PC-3 (cell line): ENCODE measurements at regions not wholly inside any gene's neighbourhood (a gene's known extent, or its start where the extent isn't known, plus 50 kb on each side); places are given as distances from the start of the nearest gene placed in this dataset.

Experiments
- ATAC-seq: fragments of 200-7000 bp; cut with Tn5 transposase; 2 replicates; pipeline ENCODE4 v1.9.1; 2020; ENCODE audit warnings: mild to moderate bottlenecking, moderate library complexity
- BruUV-seq: library from RNA; stranded (reverse); fragments of 400-500 nt; replicated peaks from 2 replicates; lab custom pipeline; 2021; lab: Mats Ljungman, UMichigan
- CTCF ChIA-PET: fragments of 300-600 bp; sonication (Branson Sonifier 250); formaldehyde crosslinking; loops from one replicate; lab custom pipeline; 2022; ENCODE audit warnings: antibody characterized with exemption; lab: Charles Lee
- POLR2A ChIA-PET: fragments of 300-600 bp; sonication (Branson Sonifier 250); formaldehyde crosslinking; loops from one replicate; lab custom pipeline; 2022; ENCODE audit warnings: antibody characterized with exemption; ENCODE audit not compliant: unreplicated experiment; lab: Charles Lee
- DNase-seq: peaks from one replicate; pipeline ENCODE4 v3.0.0-alpha.2; 2015
- H2AFZ ChIP-seq: fragments of 300-600 bp; sonication (generic); 2 replicates; pipeline ENCODE4 v1.6.0; 2016; ENCODE audit warnings: antibody characterized with exemption, low read length
- H3F3A ChIP-seq: fragments of 300-600 bp; sonication (generic); one replicate; pipeline ENCODE4 v1.6.0; 2017; ENCODE audit warnings: antibody characterized with exemption, low read length, control low read depth, mild to moderate bottlenecking; ENCODE audit not compliant: unreplicated experiment
- H3K27ac ChIP-seq: fragments of 300-600 bp; sonication (generic); 2 replicates; pipeline ENCODE4 v1.5.1; 2016; ENCODE audit warnings: mild to moderate bottlenecking, low read length
- H3K27me3 ChIP-seq: fragments of 300-600 bp; sonication (generic); 2 replicates; pipeline ENCODE4 v1.6.1; 2016; ENCODE audit warnings: low read length, mixed read lengths
- H3K36me3 ChIP-seq: fragments of 300-600 bp; sonication (generic); 2 replicates; pipeline ENCODE4 v1.6.1; 2016; ENCODE audit warnings: low read depth, mixed run types, low read length, mixed read lengths
- H3K4me1 ChIP-seq: fragments of 300-600 bp; sonication (generic); 2 replicates; pipeline ENCODE4 v1.5.1; 2016; ENCODE audit warnings: low read length; ENCODE audit not compliant: insufficient read depth
- H3K4me2 ChIP-seq: fragments of 300-600 bp; sonication (generic); 2 replicates; pipeline ENCODE4 v1.6.0; 2016; ENCODE audit warnings: low read length
- H3K4me3 ChIP-seq: fragments of 300-600 bp; sonication (generic); 2 replicates; pipeline ENCODE4 v1.5.1; 2016; ENCODE audit warnings: mild to moderate bottlenecking, low read length, mixed read lengths
- H3K79me2 ChIP-seq: fragments of 300-600 bp; sonication (generic); 2 replicates; pipeline ENCODE4 v1.6.1; 2017; ENCODE audit warnings: low read length, mixed read lengths
- H3K9ac ChIP-seq: fragments of 300-600 bp; sonication (generic); 2 replicates; pipeline ENCODE4 v1.6.0; 2016; ENCODE audit warnings: mild to moderate bottlenecking, low read length
- H3K9me2 ChIP-seq: fragments of 300-600 bp; sonication (generic); replicated peaks from 2 replicates; pipeline ENCODE4 v1.6.1; 2016; ENCODE audit warnings: mixed run types, low read length, mixed read lengths
- H3K9me3 ChIP-seq: fragments of 300-600 bp; sonication (generic); 2 replicates; pipeline ENCODE4 v1.6.1; 2016; ENCODE audit warnings: low read length, mixed read lengths
- H4K20me1 ChIP-seq: fragments of 300-600 bp; sonication (generic); 2 replicates; pipeline ENCODE4 v1.6.1; 2016; ENCODE audit warnings: low read length, mixed read lengths
- CTCF ChIP-seq: fragments of 300-600 bp; sonication (generic); conservative IDR thresholded peaks from 2 replicates; pipeline ENCODE4 v1.5.1; 2017; ENCODE audit warnings: antibody characterized with exemption, low read depth, mild to moderate bottlenecking, low read length
- EZH2 ChIP-seq: fragments of 300-600 bp; sonication (generic); IDR thresholded peaks from one replicate; pipeline ENCODE4 v1.6.1; 2017; ENCODE audit warnings: antibody characterized with exemption, mild to moderate bottlenecking, low read length; ENCODE audit not compliant: unreplicated experiment
- EZH2phosphoT487 ChIP-seq: fragments of 300-600 bp; sonication (generic); IDR thresholded peaks from 2 replicates; pipeline ENCODE4 v1.6.1; 2018; ENCODE audit warnings: mild to moderate bottlenecking, antibody characterized with exemption, low read length, borderline replicate concordance
- intact Hi-C: fragments of 100-400 bp; cut with micrococcal nuclease; formaldehyde crosslinking; loops from 2 replicates; pipeline ENCODE4 v1.9.0; 2023

- H3K9me2 ChIP-seq, result no peaks in the 10 kb centered on the region
- no peak overlapping the region for H2AFZ ChIP-seq
- BruUV-seq, result no TSS peak
- DNase-seq (no peak), ATAC-seq (no peak)
- CTCF ChIA-PET, result no interaction called here
- H3K4me2 ChIP-seq, result no peak overlapping the region
- no peak overlapping the region for H3K27ac ChIP-seq
- no peaks in the 10 kb centered on the region for H3K27me3 ChIP-seq
- no peak overlapping the region for H3K9ac ChIP-seq
- no peak overlapping the region for H3K4me3 ChIP-seq
- H3K9me3 ChIP-seq, result no peaks in the 10 kb centered on the region
- H3K4me1 ChIP-seq, result no peaks in the 10 kb centered on the region
- no peaks in the 10 kb centered on the region for H3K79me2 ChIP-seq
- intact Hi-C loops, result no loop called here
- no peaks in the 10 kb centered on the region for H4K20me1 ChIP-seq
- H3F3A ChIP-seq, result no peaks in the 10 kb centered on the region
- TF ChIP-seq EZH2phosphoT487, result no peak
- POLR2A ChIA-PET, result no interaction called here
- no peaks in the 10 kb centered on the region for H3K36me3 ChIP-seq
These were observed 139.1 kb downstream of the RERGL start for GRCh38 chr12:17950898-17951297.

- no peak overlapping the region for H3K4me3 ChIP-seq
- no peaks in the 10 kb centered on the region for H3K9me2 ChIP-seq
- H4K20me1 ChIP-seq, result no peaks in the 10 kb centered on the region
- TF ChIP-seq EZH2phosphoT487 (no peak), CTCF (no peak), EZH2 (no peak)
- H3F3A ChIP-seq, result no peaks in the 10 kb centered on the region
- no peaks in the 10 kb centered on the region for H3K9me3 ChIP-seq
- no TSS peak for BruUV-seq
- H2AFZ ChIP-seq, result no peak overlapping the region
- no peaks in the 10 kb centered on the region for H3K79me2 ChIP-seq
- H3K9ac ChIP-seq, result no peak overlapping the region
- no peak for DNase-seq
- intact Hi-C loops, result no loop called here
- ATAC-seq, result no peak
- no peak overlapping the region for H3K27ac ChIP-seq
- CTCF ChIA-PET, result no interaction called here
- no peaks in the 10 kb centered on the region for H3K27me3 ChIP-seq
- no peak overlapping the region for H3K4me2 ChIP-seq
- no peaks in the 10 kb centered on the region for H3K4me1 ChIP-seq
- POLR2A ChIA-PET, result no interaction called here
- no peaks in the 10 kb centered on the region for H3K36me3 ChIP-seq
These were observed 140.3 kb downstream of the RERGL start for GRCh38 chr12:17949558-17950141.

GRCh38 chr12:17928708-17929366 lies 161.2 kb downstream of the RERGL start:
- intact Hi-C loops, result loop anchor here (1.0 to 10.0 kb wide), 3 partner anchors 287 to 584 kb away; no protein-coding TSS in a partner anchor
- no peak overlapping the region for H3K9ac ChIP-seq
- no peaks in the 10 kb centered on the region for H4K20me1 ChIP-seq
- peak overlapping the region; percentile 48; the same call in 1 of the 2 replicates for H3K4me3 ChIP-seq
- H3K36me3 ChIP-seq, result no peaks in the 10 kb centered on the region
- TF ChIP-seq EZH2phosphoT487 (no peak), CTCF (peak; percentile 74), EZH2 (no peak)
- ChIA-PET CTCF (no interaction called here), POLR2A (no interaction called here)
- peak overlapping the region; percentile 63 for H3K27ac ChIP-seq
- H3K4me1 ChIP-seq, result peaks cover 30% of the 10 kb centered on the region
- no peaks in the 10 kb centered on the region for H3F3A ChIP-seq
- H3K4me2 ChIP-seq, result peak overlapping the region; percentile 80
- DNase-seq (peak; percentile 88), ATAC-seq (peak; percentile 86)
- H3K27me3 ChIP-seq, result no peaks in the 10 kb centered on the region
- no peaks in the 10 kb centered on the region for H3K9me2 ChIP-seq
- H3K9me3 ChIP-seq, result no peaks in the 10 kb centered on the region
- BruUV-seq, result no TSS peak
- H2AFZ ChIP-seq, result peak overlapping the region; percentile 75
- H3K79me2 ChIP-seq, result no peaks in the 10 kb centered on the region
